Activated CD8-positive, alpha-beta memory T cell treated with anti-CD3 and anti-CD28 coated beads for 1 hour (primary cell): ENCODE measurements at regions not wholly inside any gene's neighbourhood (a gene's known extent, or its start where the extent isn't known, plus 50 kb on each side); places are given as distances from the start of the nearest gene placed in this dataset.

ENCODE experiments used
- DNase-seq, 2 donors: peaks; one replicate each; pipeline ENCODE4 v3.0.0-alpha.2; 2020; ENCODE audit warnings: low read depth in 1 of 2; ENCODE audit errors: extremely low read depth in 1 of 2

- no peak for DNase-seq
These were observed 289.8 kb downstream of the GRIN2B start for GRCh38 chr12:13691598-13691997.

- DNase-seq = no peak
These were observed 293.8 kb downstream of the GRIN2B start for GRCh38 chr12:13687633-13688032.

GRCh38 chr12:13686260-13686659 lies 295.1 kb downstream of the GRIN2B start:
- DNase-seq = no peak

GRCh38 chr12:13680916-13681315 lies 300.5 kb downstream of the GRIN2B start:
- DNase-seq = no peak

GRCh38 chr12:13676880-13677279 lies 304.5 kb downstream of the GRIN2B start:
- DNase-seq = no peak

GRCh38 chr12:13670285-13670866 lies 311.0 kb downstream of the GRIN2B start:
- no peak for DNase-seq

GRCh38 chr12:13668880-13669279 lies 312.5 kb downstream of the GRIN2B start:
- no peak for DNase-seq

GRCh38 chr12:13666806-13667205 lies 314.6 kb downstream of the GRIN2B start:
- no peak for DNase-seq

GRCh38 chr12:13661005-13661887 lies 320.2 kb downstream of the GRIN2B start:
- no peak for DNase-seq

GRCh38 chr12:13654456-13654855 lies 326.9 kb downstream of the GRIN2B start:
- no peak for DNase-seq

- DNase-seq = no peak
These were observed 329.3 kb downstream of the GRIN2B start for GRCh38 chr12:13652105-13652504.

- DNase-seq = no peak
These were observed 345.7 kb downstream of the GRIN2B start for GRCh38 chr12:13635709-13636108.

- DNase-seq = no peak
These were observed 349.5 kb downstream of the GRIN2B start for GRCh38 chr12:13631873-13632272.

GRCh38 chr12:13630354-13630753 lies 351.0 kb downstream of the GRIN2B start:
- DNase-seq = no peak

GRCh38 chr12:13628067-13628466 lies 353.3 kb downstream of the GRIN2B start:
- DNase-seq = no peak

- no peak for DNase-seq
These were observed 353.9 kb downstream of the GRIN2B start for GRCh38 chr12:13627536-13627935.

GRCh38 chr12:13613297-13613696 lies 368.1 kb downstream of the GRIN2B start:
- no peak for DNase-seq

GRCh38 chr12:13609894-13610679 lies 371.3 kb downstream of the GRIN2B start:
- no peak for DNase-seq

GRCh38 chr12:13606290-13606689 lies 375.1 kb downstream of the GRIN2B start:
- DNase-seq = no peak

GRCh38 chr12:13603953-13604352 lies 377.4 kb downstream of the GRIN2B start:
- DNase-seq = no peak

- no peak for DNase-seq
These were observed 379.2 kb downstream of the GRIN2B start for GRCh38 chr12:13602172-13602571.

- DNase-seq = no peak
These were observed 382.2 kb downstream of the GRIN2B start for GRCh38 chr12:13599176-13599575.
